ENCODE measurements at regions not wholly inside any gene's neighbourhood (a gene's known extent, or its start where the extent isn't known, plus 50 kb on each side); places are given as distances from the start of the nearest gene placed in this dataset.
"Not testable (repeated sequence)": the region's sequence is repeated elsewhere in the genome, so short reads cannot be mapped to it uniquely, and the experiment has no call there.

DNA sequence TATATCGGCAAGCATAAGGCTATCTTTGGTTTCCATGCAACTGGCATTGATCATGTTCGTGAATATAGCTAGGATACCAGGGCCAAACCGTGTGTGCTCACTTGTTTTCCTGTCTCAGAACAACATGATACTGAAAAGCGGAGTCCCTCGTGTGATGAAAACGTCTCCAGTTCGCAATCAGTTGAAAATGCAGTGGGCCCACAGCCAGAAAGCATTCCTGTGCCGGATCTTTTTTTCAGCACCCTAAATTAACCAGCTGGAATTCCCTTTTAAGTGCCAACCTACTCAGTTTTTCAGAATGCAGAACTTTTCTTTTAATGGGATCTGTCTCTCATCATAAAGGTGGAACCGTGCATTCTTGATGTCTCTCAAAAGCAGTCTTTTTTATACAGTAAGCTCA is 130.8 kb upstream of the FRG1 start:
- no peak for DNase-seq

DNA sequence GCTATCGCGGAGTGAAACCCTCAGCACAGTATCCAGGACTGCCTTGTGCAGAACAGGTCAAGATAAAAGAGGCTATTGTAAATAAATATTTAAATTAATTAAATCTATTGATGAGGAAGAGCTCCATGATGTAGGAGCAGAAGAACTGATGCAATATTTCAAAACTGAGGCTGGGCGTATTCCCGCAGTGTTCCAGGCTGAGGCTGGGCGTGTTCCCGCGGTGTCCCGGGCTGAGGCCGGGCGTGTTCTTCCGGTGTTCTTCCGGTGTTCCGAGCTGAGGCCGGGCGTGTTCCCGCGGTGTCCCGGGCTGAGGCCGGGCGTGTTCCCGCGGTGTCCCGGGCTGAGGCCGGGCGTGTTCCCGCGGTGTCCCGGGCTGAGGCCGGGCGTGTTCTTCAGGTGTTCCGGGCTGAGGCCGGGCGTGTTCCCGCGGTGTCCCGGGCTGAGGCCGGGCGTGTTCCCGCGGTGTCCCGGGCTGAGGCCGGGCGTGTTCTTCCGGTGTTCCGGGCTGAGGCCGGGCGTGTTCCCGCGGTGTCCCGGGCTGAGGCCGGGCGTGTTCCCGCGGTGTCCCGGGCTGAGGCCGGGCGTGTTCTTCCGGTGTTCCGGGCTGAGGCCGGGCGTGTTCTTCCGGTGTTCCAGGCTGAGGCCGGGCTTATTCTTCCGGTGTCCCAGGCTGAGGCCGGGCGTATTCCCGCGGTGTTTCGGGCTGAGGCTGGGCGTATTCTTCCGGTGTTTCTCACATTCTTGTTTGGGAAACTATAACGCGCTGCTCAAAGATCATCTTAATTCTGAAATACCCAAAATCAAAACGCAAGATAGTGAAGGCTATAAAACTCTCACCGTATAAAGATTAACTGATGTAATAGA is 130.1 kb upstream of the FRG1 start:
- not testable (repeated sequence) for DNase-seq

DNA sequence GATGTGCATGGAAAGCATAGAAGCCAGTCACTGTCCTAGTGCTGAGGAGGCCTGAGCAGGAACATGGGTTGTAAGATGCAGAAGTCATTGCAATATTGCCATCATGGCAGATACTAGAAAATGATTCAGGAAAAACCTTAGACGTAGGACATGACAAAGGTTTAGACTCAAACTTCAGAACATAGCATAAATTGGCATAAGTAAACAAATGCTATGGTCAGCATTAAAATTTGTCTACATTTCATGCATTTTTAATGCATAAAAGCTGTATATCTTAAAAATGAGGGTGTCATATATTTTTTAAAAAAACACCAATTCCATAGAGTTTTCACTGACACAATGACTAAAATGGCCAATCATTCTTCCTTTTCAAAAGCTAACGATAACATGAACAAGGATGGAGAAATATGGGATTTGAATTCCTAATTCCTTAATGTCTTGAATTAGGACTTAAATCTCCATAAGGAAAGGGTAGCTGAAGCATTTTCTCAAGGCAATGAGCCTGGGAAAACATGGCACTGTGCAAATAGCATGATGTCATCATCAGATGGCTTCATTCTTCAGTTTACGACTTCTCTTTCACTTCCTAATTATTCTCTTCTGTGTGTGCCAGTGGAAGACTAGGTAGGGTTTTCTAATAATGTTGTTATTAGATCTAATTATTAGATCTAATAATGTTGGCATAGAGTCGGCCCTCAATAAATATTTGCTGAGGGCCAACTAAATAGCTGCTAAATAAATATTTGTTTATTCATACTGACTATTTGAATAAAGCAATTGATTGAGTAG is 125.1 kb upstream of the FRG1 start:
- no peak for DNase-seq

DNA sequence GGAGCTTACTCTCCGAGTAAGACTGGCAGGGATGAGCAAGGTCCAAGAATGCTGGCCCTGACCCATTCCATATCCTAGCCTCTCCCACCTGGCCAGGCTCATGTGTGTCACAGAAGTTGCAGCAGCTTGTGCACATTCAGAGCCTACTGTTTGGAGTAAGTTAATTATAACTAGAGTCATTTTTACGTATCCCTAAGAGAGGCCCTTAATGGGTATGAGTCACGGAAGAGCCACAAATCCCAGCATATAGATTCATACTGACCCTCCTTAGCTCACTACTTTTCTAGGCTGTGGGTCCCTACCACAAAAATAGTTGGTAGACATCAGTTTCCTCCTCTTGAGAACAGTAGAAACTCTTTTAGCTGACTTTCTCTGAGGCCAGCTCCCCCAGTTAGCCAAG is 118.3 kb upstream of the FRG1 start:
- DNase-seq, result no peak

DNA sequence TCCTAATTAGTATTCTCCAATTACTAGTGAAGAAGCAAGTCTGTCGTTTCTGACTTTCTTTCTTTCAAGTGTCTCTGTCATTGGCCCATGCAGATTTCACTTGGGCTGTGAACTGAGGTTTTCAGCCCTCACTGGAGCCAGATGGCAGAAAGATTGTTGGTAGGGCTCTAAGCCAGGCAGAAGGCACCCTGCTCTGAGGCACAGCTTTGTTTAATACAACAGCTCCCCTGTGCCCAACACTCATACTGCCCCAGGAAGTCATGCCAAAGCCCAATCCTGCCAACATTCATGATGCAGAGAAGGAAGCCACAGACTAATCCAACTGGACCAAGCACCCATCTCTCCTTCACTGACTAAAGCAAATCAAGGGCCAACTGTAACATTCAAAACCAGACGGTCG is 117.1 kb upstream of the FRG1 start:
- no peak for DNase-seq

DNA sequence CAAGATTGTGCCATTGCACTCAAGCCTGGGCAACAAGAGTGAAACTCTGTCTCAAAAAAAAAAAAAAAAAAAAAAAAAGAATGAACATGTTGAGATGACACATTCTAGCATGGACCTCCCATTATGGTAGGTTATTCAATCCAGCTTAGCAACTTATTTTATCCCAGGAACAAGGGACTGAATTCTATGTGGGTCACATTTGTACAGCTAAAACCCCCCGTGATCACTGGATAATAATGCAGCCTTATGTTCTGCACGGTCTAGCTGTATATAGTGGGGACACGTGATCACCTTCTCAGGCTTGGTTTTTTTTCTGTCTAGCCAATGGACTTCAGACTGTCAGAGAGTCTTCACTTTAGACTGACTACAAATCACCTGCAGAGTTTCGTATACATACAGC is 115.2 kb upstream of the FRG1 start:
- DNase-seq, result no peak

GRCh38 chr4:189826657-189827056 is 114.0 kb upstream of the FRG1 start:
- no peak for DNase-seq

DNA sequence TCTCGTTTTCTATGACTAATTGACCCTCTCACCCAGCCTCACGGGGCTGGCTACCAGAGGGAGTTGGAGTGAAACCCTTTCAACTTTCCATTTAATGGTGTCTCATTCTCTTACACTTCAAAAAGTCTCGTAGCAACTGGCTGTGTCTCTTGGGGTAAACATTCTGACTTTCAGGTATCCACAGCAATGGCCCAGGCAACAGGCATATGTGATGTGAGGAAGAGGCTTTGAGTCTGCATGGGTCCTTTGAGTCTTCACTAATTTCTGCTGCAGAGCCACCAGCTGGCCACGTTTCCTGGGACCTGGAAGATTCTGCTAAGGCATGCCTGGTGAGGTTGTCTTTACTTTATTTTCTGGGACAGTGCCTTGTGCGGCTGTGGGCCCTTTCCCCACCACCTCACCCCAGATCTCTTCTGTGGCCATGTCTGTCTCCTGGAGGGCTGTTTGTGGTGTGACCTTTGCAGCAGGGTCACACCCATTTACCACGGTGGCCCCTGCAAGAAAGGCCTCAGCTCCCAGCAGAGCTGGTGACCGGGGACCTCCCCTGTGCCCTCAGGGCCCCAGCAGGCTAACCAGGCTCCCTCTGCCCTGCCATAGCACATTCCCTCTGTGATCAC is 112.5 kb upstream of the FRG1 start:
- no peak for DNase-seq

- DNase-seq, result no peak
These were observed 108.1 kb upstream of the FRG1 start for GRCh38 chr4:189832528-189832927.

GRCh38 chr4:189834616-189835015 is 106.1 kb upstream of the FRG1 start:
- DNase-seq, result no peak

DNA sequence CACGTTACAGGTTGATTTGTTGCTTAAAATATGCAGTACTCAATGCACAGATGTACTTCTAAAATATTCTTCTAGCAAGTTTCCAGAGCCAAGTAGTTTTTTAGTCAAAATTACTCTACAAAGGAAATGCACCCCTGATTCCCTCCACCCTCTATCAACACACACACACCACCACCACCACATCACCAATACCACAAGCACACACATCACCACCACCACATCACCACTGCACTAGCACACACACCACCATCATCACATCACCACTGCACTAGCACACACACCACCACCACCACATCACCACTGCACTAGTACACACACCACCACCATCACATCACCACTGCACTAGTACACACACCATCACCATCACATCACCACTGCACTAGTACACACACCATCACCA is 105.2 kb upstream of the FRG1 start:
- no peak for DNase-seq

DNA sequence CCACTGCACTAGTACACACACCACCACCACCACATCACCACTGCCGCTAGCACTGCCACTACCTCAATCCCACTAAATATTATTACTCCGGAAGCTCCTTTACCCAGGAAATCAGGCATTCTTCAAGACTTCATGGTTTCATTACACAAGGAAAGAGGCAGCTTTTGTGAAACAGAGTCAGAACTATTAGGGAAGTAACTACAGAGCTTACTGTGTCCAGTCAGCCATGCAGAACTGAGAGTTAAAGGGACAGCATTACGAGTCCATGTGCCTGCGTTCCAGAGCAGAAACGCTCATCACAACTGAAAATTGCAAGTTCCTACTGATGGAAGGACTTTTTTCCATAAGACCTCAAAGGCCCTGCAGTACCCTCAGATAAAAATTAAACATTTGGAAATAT is 103.2 kb upstream of the FRG1 start:
- DNase-seq, result no peak

DNA sequence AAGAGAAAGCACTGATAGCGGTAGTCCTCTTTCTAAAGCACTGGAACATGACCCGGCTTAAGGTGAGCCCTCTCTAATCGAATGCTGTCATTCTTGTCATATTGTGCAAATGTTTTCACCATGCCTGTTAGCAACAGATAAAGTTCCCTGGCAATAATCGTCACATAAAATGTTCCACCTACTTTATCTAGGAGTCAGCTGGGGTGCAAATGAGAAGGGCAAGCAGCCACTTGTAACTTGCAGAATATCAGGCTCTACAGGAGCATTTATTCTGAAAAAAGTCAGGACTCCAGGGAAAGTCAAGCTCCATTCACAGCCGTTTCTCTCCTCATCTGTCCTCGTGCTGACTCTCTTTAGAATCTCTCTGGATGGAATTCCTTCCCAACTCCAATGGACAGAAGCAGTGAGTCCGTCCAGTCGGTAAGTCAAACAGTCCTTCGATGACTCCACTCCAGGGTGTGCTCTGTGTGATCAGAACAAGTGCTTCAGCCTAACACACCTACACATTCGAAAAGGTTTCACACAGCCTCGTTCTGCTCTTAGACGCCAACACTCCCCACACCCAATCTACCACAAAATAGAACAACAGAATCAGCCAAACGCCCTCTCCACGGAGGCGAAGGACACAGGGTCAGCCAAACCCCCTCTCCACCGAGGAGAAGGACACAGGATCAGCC is 101.7 kb upstream of the FRG1 start:
- DNase-seq, result no peak

- no peak for DNase-seq
These were observed 100.3 kb upstream of the FRG1 start for GRCh38 chr4:189840356-189840755.

DNA sequence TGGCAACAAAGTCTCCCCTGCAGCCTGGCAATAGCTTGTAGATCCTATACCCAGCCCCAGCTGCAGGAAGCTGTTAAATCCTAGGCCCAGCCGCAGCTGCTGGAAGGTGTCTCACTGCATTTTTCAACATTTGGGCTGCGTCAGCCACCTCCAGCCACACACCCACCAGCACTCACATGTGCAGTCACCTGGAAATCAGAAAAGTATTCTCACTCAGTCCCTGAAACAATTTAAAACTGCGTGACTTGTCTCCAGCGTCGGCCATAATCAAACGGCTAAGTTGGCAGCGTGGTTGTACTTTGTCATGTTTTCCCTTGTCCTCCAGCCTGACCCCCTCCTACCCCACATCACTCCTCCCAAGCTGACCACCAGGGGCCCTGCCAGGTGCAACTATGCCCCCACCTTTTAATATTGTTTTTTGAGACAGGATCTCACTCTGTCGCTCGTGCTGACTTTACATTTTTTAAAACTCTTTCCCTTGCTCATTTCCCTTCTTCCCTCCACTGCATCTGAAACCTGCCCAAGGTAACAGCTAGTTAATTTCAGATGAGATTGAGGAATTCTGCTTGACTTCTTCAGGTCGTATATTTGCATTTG is 97.2 kb upstream of the FRG1 start:
- DNase-seq, result no peak

GRCh38 chr4:189845145-189845846 is 95.4 kb upstream of the FRG1 start:
- DNase-seq, result no peak

DNA sequence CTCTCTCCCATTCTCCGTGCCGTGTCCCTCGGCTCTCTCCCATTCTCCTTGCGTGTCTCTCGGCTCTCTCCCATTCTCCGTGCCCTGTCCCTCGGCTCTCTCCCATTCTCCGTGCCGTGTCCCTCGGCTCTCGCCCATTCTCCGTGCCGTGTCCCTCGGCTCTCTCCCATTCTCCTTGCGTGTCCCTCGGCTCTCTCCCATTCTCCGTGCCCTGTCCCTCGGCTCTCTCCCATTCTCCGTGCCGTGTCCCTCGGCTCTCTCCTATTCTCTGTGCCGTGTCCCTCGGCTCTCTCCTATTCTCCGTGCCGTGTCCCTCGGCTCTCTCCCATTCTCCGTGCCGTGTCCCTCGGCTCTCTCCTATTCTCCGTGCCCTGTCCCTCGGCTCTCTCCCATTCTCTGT is 94.6 kb upstream of the FRG1 start:
- not testable (repeated sequence) for DNase-seq

DNA sequence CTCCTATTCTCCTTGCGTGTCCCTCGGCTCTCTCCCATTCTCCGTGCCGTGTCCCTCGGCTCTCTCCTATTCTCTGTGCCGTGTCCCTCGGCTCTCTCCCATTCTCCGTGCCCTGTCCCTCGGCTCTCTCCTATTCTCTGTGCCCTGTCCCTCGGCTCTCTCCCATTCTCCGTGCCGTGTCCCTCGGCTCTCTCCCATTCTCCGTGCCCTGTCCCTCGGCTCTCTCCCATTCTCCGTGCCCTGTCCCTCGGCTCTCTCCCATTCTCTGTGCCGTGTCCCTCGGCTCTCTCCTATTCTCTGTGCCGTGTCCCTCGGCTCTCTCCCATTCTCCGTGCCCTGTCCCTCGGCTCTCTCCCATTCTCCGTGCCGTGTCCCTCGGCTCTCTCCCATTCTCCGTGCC is 94.1 kb upstream of the FRG1 start:
- not testable (repeated sequence) for DNase-seq

GRCh38 chr4:189848672-189849071 is 92.0 kb upstream of the FRG1 start:
- not testable (repeated sequence) for DNase-seq

GRCh38 chr4:189850239-189850856 is 90.3 kb upstream of the FRG1 start:
- no peak for DNase-seq

DNA sequence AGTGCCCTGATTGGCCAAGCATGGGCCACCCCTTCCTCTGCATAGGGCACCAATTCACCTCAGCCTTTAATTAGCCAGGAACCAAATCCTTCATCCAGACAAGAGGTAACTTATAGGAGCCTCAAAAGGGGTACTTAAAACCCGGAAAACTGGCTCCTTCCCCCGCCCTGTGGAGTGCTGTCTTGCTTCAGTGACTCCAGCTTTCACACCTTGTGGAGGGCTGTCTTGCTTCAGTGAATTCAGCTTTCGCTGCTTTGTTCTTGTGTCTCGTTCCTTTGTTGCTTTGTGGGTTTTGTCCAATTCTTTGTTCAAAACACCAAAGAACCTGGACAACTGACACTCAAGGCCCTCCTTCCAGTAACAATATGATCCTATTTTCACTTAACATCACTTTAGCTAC is 82.2 kb upstream of the FRG1 start:
- DNase-seq, result no peak

DNA sequence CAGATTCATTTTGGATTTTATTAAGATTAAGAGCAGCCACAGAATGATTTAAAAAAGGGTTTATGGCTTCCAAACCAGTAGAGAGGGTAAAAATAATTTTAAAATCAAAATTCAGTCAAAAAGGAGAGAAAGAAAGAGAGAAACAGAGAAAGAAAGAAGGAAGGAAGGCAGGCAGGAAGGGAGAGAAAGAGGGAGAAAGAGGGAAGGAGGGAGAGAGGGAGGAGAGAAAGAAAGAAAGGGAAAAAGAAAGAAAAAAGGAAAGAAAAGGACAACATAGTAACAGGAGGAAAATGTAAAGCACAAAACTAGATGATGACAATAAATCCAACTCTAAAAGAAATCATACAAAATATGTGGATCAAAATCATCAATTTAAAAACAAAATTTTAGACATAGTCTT is 79.6 kb upstream of the FRG1 start:
- DNase-seq, result no peak

All from stimulated activated naive CD4-positive, alpha-beta T cell treated with Interleukin-2 at 50 U/mL for 16 hours (primary cell).